Pancreas (tissue), 10 donors: ENCODE measurements at regions not wholly inside any gene's neighbourhood (a gene's known extent, or its start where the extent isn't known, plus 50 kb on each side); places are given as distances from the start of the nearest gene placed in this dataset.

ENCODE experiments used
- ATAC-seq, 4 donors: fragments of 200-7000 bp; cut with Tn5 transposase; one replicate each; pipeline versions ENCODE4 v1.8.0 to v1.9.1; 2020; ENCODE audit warnings: mild to moderate bottlenecking in 4 of 4, moderate library complexity in 4 of 4
- DNase-seq, 6 donors: peaks; one replicate each; pipeline ENCODE4 v3.0.0-alpha.2; 2020
- FAIRE-seq: peaks from 2 replicates; lab custom pipeline; 2012; peaks lifted over from hg19 to GRCh38; lab: Jason Lieb, UNC
- H3K27ac ChIP-seq, 4 donors: fragments of 200-600 bp; sonication (generic); 1 replicate in 3 of 4; 2 replicates in 1 of 4; pipeline versions ENCODE4 v1.5.0 to v1.8.0; 2020
- H3K27me3 ChIP-seq, 4 donors: fragments of 200-600 bp; one replicate each; pipeline ENCODE4 v1.8.0; 2021
- H3K36me3 ChIP-seq, 3 donors: fragments of 200-600 bp; sonication (generic) in 1 of 3; one replicate each; pipeline versions ENCODE4 v1.5.0 to v1.8.0; 2020 to 2021
- H3K4me1 ChIP-seq, 3 donors: fragments of 200-600 bp; one replicate each; pipeline ENCODE4 v1.8.0; 2021
- H3K4me3 ChIP-seq, 4 donors: fragments of 200-600 bp; sonication (generic) in 2 of 4; one replicate each; pipeline versions ENCODE4 v1.5.0 to v1.8.0; 2020 to 2021
- H3K9me3 ChIP-seq, 4 donors: fragments of 200-600 bp; one replicate each; pipeline ENCODE4 v1.8.0; 2021
- CTCF ChIP-seq, 4 donors: fragments of 200-600 bp; sonication (generic) in 3 of 4; IDR thresholded peaks; one replicate each; pipeline versions ENCODE4 v1.5.0 to v1.8.0; 2021; ENCODE audit warnings: antibody characterized with exemption in 4 of 4
- WGBS, 2 donors: extraction: QIAGEN DNeasy Blood & Tissue Kit; methylation state at CpG; one replicate each; pipeline ENCODE4 v1.1.7; 2013; 5-methylcytosine and 5-hydroxymethylcytosine counted together
- intact Hi-C, 3 donors: fragments of 100-400 bp; cut with DNase I; formaldehyde crosslinking; loops; one replicate each; pipeline versions ENCODE4 v1.11.1 to v1.14.2; 2022
- donor health status: healthy with polysubstance abuse.
- donor health status: DM: no; HTN: no; CAD: no; lungs with moderate emphysema.
- donor health status: DM: no; HTN: no; CAD: no.
- donor health status: control.
- donor health status: control.
- donor health status: Bipolar disorder and iron deficiency.
- donor health status: DM: yes; HTN: yes; CAD: no.
- donor health status: DM: no; HTN: no; CAD: no.
- donor health status: DM: no; HTN: no; CAD: no.
- donor health status: DM: yes; HTN: yes; CAD: no.

GRCh38 chr16:51822471-51822870 lies 671.4 kb upstream of the SALL1 start:
- no peak for TF ChIP-seq CTCF (IDR thresholded peaks at IDR 0.05)
- WGBS, 2 donors: 56 to 79% methylated on average over 2 of the region's 2 CpGs
- H3K4me1 ChIP-seq: no peaks in the 10 kb centered on the region
- H3K36me3 ChIP-seq: no peaks in the 10 kb centered on the region
- intact Hi-C loops: no loop called here
- H3K4me3 ChIP-seq: no peak overlapping the region
- no peak for FAIRE-seq
- no peak for ATAC-seq
- no peak overlapping the region for H3K27ac ChIP-seq
- no peaks in the 10 kb centered on the region for H3K9me3 ChIP-seq
- H3K27me3 ChIP-seq: no peaks in the 10 kb centered on the region
- no peak for DNase-seq

GRCh38 chr16:51821527-51821926 lies 670.5 kb upstream of the SALL1 start:
- intact Hi-C loops: no loop called here

GRCh38 chr16:51820176-51820575 lies 669.1 kb upstream of the SALL1 start:
- Histone ChIP-seq H3K36me3 (no peaks in the 10 kb centered on the region), H3K27ac (no peak overlapping the region), H3K27me3 (no peaks in the 10 kb centered on the region), H3K9me3 (no peaks in the 10 kb centered on the region), H3K4me1 (no peaks in the 10 kb centered on the region), H3K4me3 (no peak overlapping the region)
- 36 to 42% methylated on average over 4 of the region's 4 CpGs for WGBS, 2 donors
- TF ChIP-seq CTCF (IDR thresholded peaks at IDR 0.05): no peak
- intact Hi-C loops: no loop called here
- ATAC-seq (no peak), DNase-seq (no peak), FAIRE-seq (no peak)

More at GRCh38 chr16:51821527-51821926, 670.5 kb upstream of the SALL1 start:
- FAIRE-seq: no peak
- no peak for ATAC-seq
- no peaks in the 10 kb centered on the region for H3K27me3 ChIP-seq
- H3K4me3 ChIP-seq: no peak overlapping the region
- no peak for DNase-seq
- H3K9me3 ChIP-seq: no peaks in the 10 kb centered on the region
- no peak for TF ChIP-seq CTCF (IDR thresholded peaks at IDR 0.05)
- H3K36me3 ChIP-seq: no peaks in the 10 kb centered on the region
- H3K4me1 ChIP-seq: no peaks in the 10 kb centered on the region
- WGBS, 2 donors: 56 to 62% methylated on average over 1 of the region's 1 CpG
- no peak overlapping the region for H3K27ac ChIP-seq

GRCh38 chr16:51818342-51818944 lies 667.4 kb upstream of the SALL1 start:
- peak; percentile 43 to 75 (median 58) for TF ChIP-seq CTCF (IDR thresholded peaks at IDR 0.05)
- Histone ChIP-seq H3K4me1 (no peaks in the 10 kb centered on the region), H3K36me3 (no peaks in the 10 kb centered on the region), H3K27me3 (no peaks in the 10 kb centered on the region), H3K9me3 (no peaks in the 10 kb centered on the region), H3K4me3 (no peak overlapping the region), H3K27ac (no peak overlapping the region)
- intact Hi-C loops: loop anchor here in 2 of 3 donors (5.0 to 10.0 kb wide), 2 partner anchors 164 to 166 kb away; no protein-coding TSS in a partner anchor
- ATAC-seq (peak; percentile 55 to 93 (median 73)), DNase-seq (peak in 5 of 6 donors; percentile 39 to 77 (median 53)), FAIRE-seq (no peak)
- WGBS, 2 donors: 25 to 26% methylated on average over 4 of the region's 4 CpGs

GRCh38 chr16:51816929-51817328 lies 665.9 kb upstream of the SALL1 start:
- H3K36me3 ChIP-seq: no peaks in the 10 kb centered on the region
- FAIRE-seq: no peak
- no peak for ATAC-seq
- no peaks in the 10 kb centered on the region for H3K4me1 ChIP-seq
- H3K27me3 ChIP-seq: no peaks in the 10 kb centered on the region
- intact Hi-C loops: loop anchor here in 2 of 3 donors (5.0 to 10.0 kb wide), 2 partner anchors 165 to 168 kb away; no protein-coding TSS in a partner anchor
- no peak for TF ChIP-seq CTCF (IDR thresholded peaks at IDR 0.05)
- DNase-seq: no peak
- no peak overlapping the region for H3K27ac ChIP-seq
- no peaks in the 10 kb centered on the region for H3K9me3 ChIP-seq
- no peak overlapping the region for H3K4me3 ChIP-seq
